GM13977 (cell line): ENCODE measurements at regions not wholly inside any gene's neighbourhood (a gene's known extent, or its start where the extent isn't known, plus 50 kb on each side); places are given as distances from the start of the nearest gene placed in this dataset.

ENCODE experiments used
- DNase-seq: peaks from one replicate; pipeline ENCODE4 v3.0.0; 2012; ENCODE audit warnings: low spot score
- in situ Hi-C: fragments of 300-500 bp; cut with MboI; formaldehyde crosslinking; loops from one replicate; pipeline ENCODE4 v1.12.0; 2022; ENCODE audit warnings: low sequenced_read_pairs, low pct_unique_long_range_greater_than_20kb, mixed read lengths, inconsistent platforms; ENCODE audit not compliant: unreplicated experiment
- TF ChIP-seq, protein P1 (sequence below): IDR thresholded peaks from 2 replicates; pipeline ENCODE4 v1.5.1; 2012; ENCODE audit warnings: mild to moderate bottlenecking, control low read depth; ENCODE audit not compliant: insufficient read depth; ENCODE audit errors: extremely low read depth, missing control alignments

DNA sequence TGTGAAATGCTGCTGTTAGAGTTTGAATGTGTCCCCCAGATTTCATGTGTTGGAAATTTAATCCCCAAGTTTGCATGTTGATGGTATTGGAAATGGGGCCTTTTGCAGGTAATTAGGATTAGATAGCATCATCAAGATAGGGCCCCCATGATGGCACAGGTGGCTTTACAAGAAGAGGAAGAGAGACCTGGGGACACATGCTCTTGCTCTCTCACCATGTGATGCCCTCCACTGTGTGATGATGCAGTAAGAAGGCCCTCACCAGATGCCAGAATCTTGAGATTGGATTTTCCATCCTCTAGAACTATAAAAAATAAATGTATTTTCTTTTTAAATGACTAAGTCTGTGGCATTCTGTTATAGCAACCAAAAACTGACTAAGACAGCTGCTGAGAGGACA is 57.0 kb upstream of the NEK7 start:
- TF ChIP-seq, protein P1, sequence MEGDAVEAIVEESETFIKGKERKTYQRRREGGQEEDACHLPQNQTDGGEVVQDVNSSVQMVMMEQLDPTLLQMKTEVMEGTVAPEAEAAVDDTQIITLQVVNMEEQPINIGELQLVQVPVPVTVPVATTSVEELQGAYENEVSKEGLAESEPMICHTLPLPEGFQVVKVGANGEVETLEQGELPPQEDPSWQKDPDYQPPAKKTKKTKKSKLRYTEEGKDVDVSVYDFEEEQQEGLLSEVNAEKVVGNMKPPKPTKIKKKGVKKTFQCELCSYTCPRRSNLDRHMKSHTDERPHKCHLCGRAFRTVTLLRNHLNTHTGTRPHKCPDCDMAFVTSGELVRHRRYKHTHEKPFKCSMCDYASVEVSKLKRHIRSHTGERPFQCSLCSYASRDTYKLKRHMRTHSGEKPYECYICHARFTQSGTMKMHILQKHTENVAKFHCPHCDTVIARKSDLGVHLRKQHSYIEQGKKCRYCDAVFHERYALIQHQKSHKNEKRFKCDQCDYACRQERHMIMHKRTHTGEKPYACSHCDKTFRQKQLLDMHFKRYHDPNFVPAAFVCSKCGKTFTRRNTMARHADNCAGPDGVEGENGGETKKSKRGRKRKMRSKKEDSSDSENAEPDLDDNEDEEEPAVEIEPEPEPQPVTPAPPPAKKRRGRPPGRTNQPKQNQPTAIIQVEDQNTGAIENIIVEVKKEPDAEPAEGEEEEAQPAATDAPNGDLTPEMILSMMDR, result no peak

DNA sequence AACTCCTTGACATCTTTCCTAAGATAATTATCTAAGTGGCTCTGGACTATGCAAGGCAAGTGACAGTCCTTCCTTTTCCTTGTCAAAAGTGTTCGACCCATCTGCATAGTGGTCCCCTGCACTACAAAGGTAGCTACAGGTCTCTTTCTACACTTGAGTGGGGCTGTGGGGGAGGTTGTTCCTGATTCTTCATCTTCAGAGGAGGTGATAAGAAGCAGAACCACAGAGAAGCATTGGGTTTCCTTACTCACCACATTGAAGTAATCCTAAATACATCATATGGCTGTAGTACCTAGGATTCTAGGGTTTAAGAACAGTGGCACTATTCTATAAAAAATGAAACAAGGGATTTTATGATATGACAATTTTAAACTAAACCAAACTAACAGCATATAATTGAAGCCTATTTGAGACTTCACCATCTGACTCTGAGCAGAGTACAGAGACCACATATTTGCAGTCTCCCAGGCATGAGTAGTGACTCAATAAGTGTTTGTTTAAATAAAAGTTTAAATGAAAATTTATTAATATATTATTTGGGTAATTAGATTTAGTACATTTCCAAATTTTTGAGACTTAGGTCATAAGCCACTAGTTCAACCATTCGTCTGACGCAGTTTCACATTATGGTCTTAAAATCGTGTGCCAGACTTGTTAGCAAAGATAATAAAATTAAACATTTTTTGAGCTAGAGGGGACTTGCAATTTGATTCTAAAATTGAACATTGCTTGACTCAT is 54.9 kb upstream of the NEK7 start:
- TF ChIP-seq, protein P1, result no peak
- DNase-seq, result no peak
- in situ Hi-C loops, result no loop called here

More for the DNA sequence above, 57.0 kb upstream of the NEK7 start:
- in situ Hi-C loops, result no loop called here
- DNase-seq, result no peak

DNA sequence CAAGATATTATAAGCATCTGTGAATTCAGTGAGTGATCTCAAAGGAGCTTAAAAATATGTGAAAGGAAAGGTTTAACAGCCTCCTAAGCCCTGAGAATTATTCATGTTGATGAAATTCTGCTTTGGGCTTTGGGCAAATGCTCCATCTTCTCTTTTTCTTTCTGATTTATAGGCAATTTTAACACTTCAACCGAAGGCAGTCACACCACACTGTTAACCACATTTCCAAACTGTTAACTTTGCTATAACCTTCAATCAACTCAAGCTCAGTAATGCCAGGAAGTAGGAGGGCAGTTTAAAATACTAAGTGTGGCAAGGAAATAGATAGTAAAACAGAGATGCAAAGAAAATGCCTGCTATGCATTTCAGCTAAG is 54.4 kb upstream of the NEK7 start:
- TF ChIP-seq, protein P1, result no peak
- in situ Hi-C loops, result no loop called here
- DNase-seq, result no peak

DNA sequence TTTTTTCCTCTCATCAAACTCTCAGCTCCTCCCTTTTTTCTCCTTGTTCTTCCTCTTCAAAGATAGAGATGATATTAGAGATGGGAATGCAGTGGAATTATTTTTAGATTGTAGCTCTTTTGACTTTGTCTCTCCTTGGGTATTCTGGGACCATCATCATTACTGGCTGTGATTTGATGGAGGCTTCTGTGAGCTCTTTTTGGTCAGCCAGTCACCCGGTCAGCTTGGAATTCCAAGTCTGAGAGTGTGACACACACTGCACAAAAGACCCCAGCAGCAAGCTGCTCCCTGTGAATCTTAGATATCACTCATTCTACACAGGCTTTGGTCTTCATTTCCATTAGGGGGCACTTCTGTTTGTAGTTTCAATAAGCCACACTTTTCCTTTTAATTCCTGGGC is 51.6 kb upstream of the NEK7 start:
- TF ChIP-seq, protein P1, result no peak
- no peak for DNase-seq
- in situ Hi-C loops, result no loop called here

DNA sequence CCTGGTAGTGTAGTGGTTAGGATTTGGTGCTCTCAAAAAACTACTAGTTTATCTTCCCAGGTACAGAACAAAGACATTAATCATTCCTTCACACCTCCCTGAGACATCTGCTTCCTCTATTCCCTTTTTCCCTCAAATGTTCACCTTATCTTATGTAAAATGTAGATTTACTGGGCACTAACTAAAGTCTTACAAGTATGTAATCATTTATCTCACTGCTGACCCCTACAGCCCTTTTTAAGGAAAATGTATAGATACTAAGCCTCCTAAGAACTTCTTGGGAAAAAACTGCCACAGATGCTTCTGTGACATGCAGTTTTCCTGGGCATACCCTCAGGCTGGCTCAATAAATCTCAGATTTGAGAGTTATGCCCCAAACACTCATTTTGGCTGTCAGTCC is 50.8 kb upstream of the NEK7 start:
- in situ Hi-C loops, result no loop called here
- TF ChIP-seq, protein P1, result no peak

More for the DNA sequence above, 50.8 kb upstream of the NEK7 start:
- DNase-seq, result no peak
